Keratinocyte (primary cell): ENCODE measurements at regions not wholly inside any gene's neighbourhood (a gene's known extent, or its start where the extent isn't known, plus 50 kb on each side); places are given as distances from the start of the nearest gene placed in this dataset.

ENCODE experiments used
- DNase-seq: peaks from one replicate; pipeline ENCODE4 v3.0.0-alpha.2; 2011; ENCODE audit warnings: low read depth, missing footprints, low spot score
- FAIRE-seq: peaks from 2 replicates; lab custom pipeline; 2011; peaks lifted over from hg19 to GRCh38; lab: Jason Lieb, UNC
- H2AFZ ChIP-seq: 2 replicates; pipeline ENCODE4 v1.6.0; 2012; ENCODE audit warnings: low read length, control low read depth, inconsistent platforms; ENCODE audit not compliant: control insufficient read depth
- H3K27ac ChIP-seq: 2 replicates; pipeline ENCODE4 v1.5.1; 2011; ENCODE audit warnings: low read length; ENCODE audit not compliant: control insufficient read depth, insufficient read depth
- H3K27me3 ChIP-seq: 3 replicates; pipeline ENCODE4 v1.6.0; 2011; ENCODE audit warnings: low read length; ENCODE audit not compliant: control insufficient read depth, insufficient read depth; ENCODE audit errors: extremely low read depth
- H3K36me3 ChIP-seq, 2 experiments: 2 replicates in 1 of 2; 3 replicates in 1 of 2; pipeline ENCODE4 v1.5.1; 2011; ENCODE audit warnings: low read length in 2 of 2, mild to moderate bottlenecking in 1 of 2; ENCODE audit not compliant: control insufficient read depth in 2 of 2, insufficient read depth in 2 of 2; ENCODE audit errors: extremely low read depth in 1 of 2
- H3K4me1 ChIP-seq: 3 replicates; pipeline ENCODE4 v1.5.1; 2011; ENCODE audit warnings: low read length; ENCODE audit not compliant: control insufficient read depth, insufficient read depth; ENCODE audit errors: extremely low read depth
- H3K4me2 ChIP-seq: 3 replicates; pipeline ENCODE4 v1.6.0; 2011; ENCODE audit warnings: low read depth, low read length; ENCODE audit not compliant: control insufficient read depth, insufficient read depth; ENCODE audit errors: extremely low read depth
- H3K4me3 ChIP-seq, 3 experiments: fragments of 200-600 bp in 1 of 3; sonication (generic) in 1 of 3; 2 replicates in 2 of 3; 3 replicates in 1 of 3; pipeline ENCODE4 v1.5.1; 2011 to 2016; ENCODE audit warnings: low read length in 3 of 3, mild to moderate bottlenecking in 3 of 3, control low read depth in 2 of 3, inconsistent platforms in 1 of 3, low read depth in 1 of 3, mixed read lengths in 1 of 3, mixed run types in 1 of 3, moderate library complexity in 1 of 3; ENCODE audit not compliant: control insufficient read depth in 2 of 3, insufficient read depth in 2 of 3; ENCODE audit errors: extremely low read depth in 1 of 3
- H3K79me2 ChIP-seq: 2 replicates; pipeline ENCODE4 v1.6.0; 2012; ENCODE audit warnings: low read length; ENCODE audit not compliant: control insufficient read depth, insufficient read depth
- H3K9ac ChIP-seq: 3 replicates; pipeline ENCODE4 v1.6.0; 2011; ENCODE audit warnings: low read length; ENCODE audit not compliant: control insufficient read depth, insufficient read depth; ENCODE audit errors: extremely low read depth
- H3K9me1 ChIP-seq: 3 replicates; pipeline ENCODE4 v1.6.0; 2011; ENCODE audit warnings: low read length; ENCODE audit not compliant: control insufficient read depth, insufficient read depth; ENCODE audit errors: extremely low read depth
- H3K9me3 ChIP-seq: 2 replicates; pipeline ENCODE4 v1.5.1; 2012; ENCODE audit warnings: low read depth, low read length; ENCODE audit not compliant: control insufficient read depth
- H4K20me1 ChIP-seq: 3 replicates; pipeline ENCODE4 v1.6.0; 2011; ENCODE audit warnings: low read length; ENCODE audit not compliant: control insufficient read depth, insufficient read depth; ENCODE audit errors: extremely low read depth
- EZH2 ChIP-seq: IDR thresholded peaks from one replicate; pipeline ENCODE4 v1.6.1; 2012; ENCODE audit warnings: inconsistent platforms, mild to moderate bottlenecking, low read length, moderate library complexity
- dilution Hi-C: fragments of 300-500 bp; cut with MboI; formaldehyde crosslinking; loops from one replicate; pipeline ENCODE4 v1.7.0; 2020; ENCODE audit warnings: low sequenced_read_pairs; ENCODE audit not compliant: extremely low pct_ligation_motif_present
- TF ChIP-seq, protein P1 (sequence below), 3 experiments: IDR thresholded peaks in 1 of 3; conservative IDR thresholded peaks in 1 of 3; optimal IDR thresholded peaks in 1 of 3; 2 replicates in 2 of 3; 3 replicates in 1 of 3; pipeline versions ENCODE3 to v1.5.1; 2011; ENCODE audit warnings: low read length in 3 of 3, mild to moderate bottlenecking in 3 of 3, moderate library complexity in 2 of 3, control low read depth in 1 of 3, inconsistent platforms in 1 of 3; ENCODE audit not compliant: insufficient read depth in 2 of 3; ENCODE audit errors: extremely low read depth in 1 of 3

DNA sequence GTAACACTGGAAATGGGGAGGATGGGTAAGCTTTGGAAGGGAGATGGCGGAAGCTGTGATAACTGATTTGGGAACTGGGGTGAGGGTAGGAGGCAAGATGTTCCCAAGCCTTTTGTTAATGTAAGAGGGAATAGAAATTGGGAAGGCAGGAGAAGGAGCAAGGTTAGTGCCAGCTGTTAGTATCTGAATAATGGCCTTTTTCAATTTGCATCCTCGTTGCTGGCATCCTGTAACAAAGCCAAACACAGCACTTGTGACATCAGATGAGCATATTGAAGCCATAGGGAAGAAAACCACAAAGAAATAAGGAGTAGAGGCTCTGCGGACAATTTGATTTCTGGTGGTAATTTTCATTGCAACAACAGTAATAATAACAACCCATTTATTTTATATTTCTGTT is 70.9 kb upstream of the CLMP start:
- no peak overlapping the region for H3K9ac ChIP-seq
- no peaks in the 10 kb centered on the region for H3K9me3 ChIP-seq
- no peak for FAIRE-seq
- no peaks in the 10 kb centered on the region for H3K79me2 ChIP-seq
- peaks cover 5% of the 10 kb centered on the region for H3K4me1 ChIP-seq
- no peak for TF ChIP-seq EZH2
- TF ChIP-seq, protein P1, sequence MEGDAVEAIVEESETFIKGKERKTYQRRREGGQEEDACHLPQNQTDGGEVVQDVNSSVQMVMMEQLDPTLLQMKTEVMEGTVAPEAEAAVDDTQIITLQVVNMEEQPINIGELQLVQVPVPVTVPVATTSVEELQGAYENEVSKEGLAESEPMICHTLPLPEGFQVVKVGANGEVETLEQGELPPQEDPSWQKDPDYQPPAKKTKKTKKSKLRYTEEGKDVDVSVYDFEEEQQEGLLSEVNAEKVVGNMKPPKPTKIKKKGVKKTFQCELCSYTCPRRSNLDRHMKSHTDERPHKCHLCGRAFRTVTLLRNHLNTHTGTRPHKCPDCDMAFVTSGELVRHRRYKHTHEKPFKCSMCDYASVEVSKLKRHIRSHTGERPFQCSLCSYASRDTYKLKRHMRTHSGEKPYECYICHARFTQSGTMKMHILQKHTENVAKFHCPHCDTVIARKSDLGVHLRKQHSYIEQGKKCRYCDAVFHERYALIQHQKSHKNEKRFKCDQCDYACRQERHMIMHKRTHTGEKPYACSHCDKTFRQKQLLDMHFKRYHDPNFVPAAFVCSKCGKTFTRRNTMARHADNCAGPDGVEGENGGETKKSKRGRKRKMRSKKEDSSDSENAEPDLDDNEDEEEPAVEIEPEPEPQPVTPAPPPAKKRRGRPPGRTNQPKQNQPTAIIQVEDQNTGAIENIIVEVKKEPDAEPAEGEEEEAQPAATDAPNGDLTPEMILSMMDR (optimal IDR thresholded peaks at IDR 0.05 in 1 of 3, IDR thresholded peaks at IDR 0.05 in 1 of 3, conservative IDR thresholded peaks at IDR 0.05 in 1 of 3; ENCODE audit: extremely low read depth in 1 of 3, insufficient read depth in 2 of 3, low read length in 3 of 3), result no peak
- H2AFZ ChIP-seq, result no peak overlapping the region
- H3K4me2 ChIP-seq, result no peak overlapping the region
- no peaks in the 10 kb centered on the region for H3K36me3 ChIP-seq
- no peak overlapping the region for H3K27ac ChIP-seq
- H3K9me1 ChIP-seq, result no peaks in the 10 kb centered on the region
- H3K27me3 ChIP-seq, result peaks cover 14% of the 10 kb centered on the region
- H4K20me1 ChIP-seq, result no peaks in the 10 kb centered on the region
- no peak overlapping the region for H3K4me3 ChIP-seq
- dilution Hi-C loops, result loop anchor here (25.0 kb wide), 1 partner anchor 154 kb away; no protein-coding TSS in a partner anchor
- no peak for DNase-seq

DNA sequence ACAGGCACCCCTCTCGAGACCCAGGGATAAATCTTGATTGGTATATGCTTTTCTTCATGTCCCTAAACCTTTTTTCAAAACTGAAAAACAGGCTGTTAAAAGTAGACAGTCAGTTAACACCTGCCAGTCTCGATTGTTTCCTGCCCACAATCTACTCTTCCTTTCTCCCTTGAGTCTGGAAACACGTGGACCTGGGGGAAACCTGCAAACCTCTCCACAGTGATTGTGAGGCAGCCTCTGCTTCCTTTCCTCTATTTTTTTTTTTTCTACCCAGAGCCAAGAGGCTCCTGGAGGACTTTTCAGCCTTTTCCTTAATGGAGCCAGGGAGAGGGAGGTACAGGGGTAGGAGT is 69.4 kb upstream of the CLMP start:
- H3K36me3 ChIP-seq, result no peaks in the 10 kb centered on the region
- dilution Hi-C loops, result loop anchor here (25.0 kb wide), 1 partner anchor 152 kb away; no protein-coding TSS in a partner anchor
- H3K27ac ChIP-seq, result no peak overlapping the region
- no peak for TF ChIP-seq EZH2
- TF ChIP-seq, protein P1 (optimal IDR thresholded peaks at IDR 0.05 in 1 of 3, IDR thresholded peaks at IDR 0.05 in 1 of 3, conservative IDR thresholded peaks at IDR 0.05 in 1 of 3; ENCODE audit: extremely low read depth in 1 of 3, insufficient read depth in 2 of 3, low read length in 3 of 3), result no peak
- no peaks in the 10 kb centered on the region for H3K79me2 ChIP-seq
- no peaks in the 10 kb centered on the region for H4K20me1 ChIP-seq
- no peak overlapping the region for H3K4me3 ChIP-seq
- H3K4me1 ChIP-seq, result peaks cover 5% of the 10 kb centered on the region
- H3K4me2 ChIP-seq, result no peak overlapping the region
- FAIRE-seq (no peak), DNase-seq (no peak)
- no peaks in the 10 kb centered on the region for H3K9me3 ChIP-seq
- no peak overlapping the region for H2AFZ ChIP-seq
- no peak overlapping the region for H3K9ac ChIP-seq
- H3K9me1 ChIP-seq, result no peaks in the 10 kb centered on the region
- peaks cover 14% of the 10 kb centered on the region for H3K27me3 ChIP-seq
